Fibroblast of pulmonary artery (primary cell): ENCODE measurements at regions not wholly inside any gene's neighbourhood (a gene's known extent, or its start where the extent isn't known, plus 50 kb on each side); places are given as distances from the start of the nearest gene placed in this dataset.

Experiments used
- DNase-seq: peaks from one replicate; pipeline ENCODE4 v3.0.0-alpha.2; 2010; ENCODE audit warnings: low read depth
- H3K4me3 ChIP-seq: replicated peaks from 2 replicates; pipeline ENCODE4 v1.5.1; 2011; ENCODE audit warnings: low read depth, mild to moderate bottlenecking, control low read depth, low read length, moderate library complexity
- CTCF ChIP-seq: IDR thresholded peaks from 2 replicates; pipeline ENCODE4 v1.5.1; 2011; ENCODE audit warnings: mild to moderate bottlenecking, control low read depth, low read length, inconsistent platforms; ENCODE audit errors: missing control alignments

- no peak for DNase-seq
- TF ChIP-seq CTCF, result no peak
- H3K4me3 ChIP-seq, result no peak overlapping the region
Observed at GRCh38 chr3:82005266-82005665, 243.8 kb upstream of the GBE1 start.

- TF ChIP-seq CTCF, result no peak
- H3K4me3 ChIP-seq, result no peak overlapping the region
- DNase-seq, result no peak
Observed at GRCh38 chr3:82004266-82004665, 242.8 kb upstream of the GBE1 start.

GRCh38 chr3:82002986-82003642 lies 241.7 kb upstream of the GBE1 start:
- TF ChIP-seq CTCF, result no peak
- H3K4me3 ChIP-seq, result no peak overlapping the region
- DNase-seq, result no peak

- H3K4me3 ChIP-seq, result no peak overlapping the region
- no peak for DNase-seq
- no peak for TF ChIP-seq CTCF
Observed at GRCh38 chr3:82002491-82002890, 241.0 kb upstream of the GBE1 start.

- no peak for TF ChIP-seq CTCF
- DNase-seq, result no peak
- no peak overlapping the region for H3K4me3 ChIP-seq
Observed at GRCh38 chr3:82001276-82001923, 240.0 kb upstream of the GBE1 start.

GRCh38 chr3:82000773-82001172 lies 239.3 kb upstream of the GBE1 start:
- DNase-seq, result no peak
- no peak overlapping the region for H3K4me3 ChIP-seq
- TF ChIP-seq CTCF, result no peak

GRCh38 chr3:82000350-82000749 lies 238.9 kb upstream of the GBE1 start:
- no peak for DNase-seq
- H3K4me3 ChIP-seq, result no peak overlapping the region
- TF ChIP-seq CTCF, result no peak
